ENCODE measurements at regions not wholly inside any gene's neighbourhood (a gene's known extent, or its start where the extent isn't known, plus 50 kb on each side); places are given as distances from the start of the nearest gene placed in this dataset.

- TF ChIP-seq CREB5 (CRISPR knock-in tag; IDR thresholded peaks at IDR 0.05; ENCODE audit: low read depth) (no peak), SNAI2 (CRISPR knock-in tag; IDR thresholded peaks at IDR 0.05) (no peak), TCF4 (CRISPR knock-in tag; IDR thresholded peaks at IDR 0.05; ENCODE audit: borderline replicate concordance) (no peak), PPARA (CRISPR knock-in tag; IDR thresholded peaks at IDR 0.05; ENCODE audit: borderline replicate concordance) (no peak), ZFP30 (CRISPR knock-in tag; IDR thresholded peaks at IDR 0.05) (no peak), ESRRG (CRISPR knock-in tag; IDR thresholded peaks at IDR 0.05) (no peak), GLIS3 (CRISPR knock-in tag; IDR thresholded peaks at IDR 0.05) (no peak), ZNF565 (CRISPR knock-in tag; conservative IDR thresholded peaks at IDR 0.05; ENCODE audit: low read depth) (no peak), TSHZ2 (CRISPR knock-in tag; IDR thresholded peaks at IDR 0.05) (no peak), POU6F1 (CRISPR knock-in tag; IDR thresholded peaks at IDR 0.05; ENCODE audit: borderline replicate concordance, low read depth) (no peak), OSR1 (CRISPR knock-in tag; IDR thresholded peaks at IDR 0.05) (no peak), ZNF70 (CRISPR knock-in tag; IDR thresholded peaks at IDR 0.05) (no peak), CSRNP3 (CRISPR knock-in tag; IDR thresholded peaks at IDR 0.05) (no peak), TOX (CRISPR knock-in tag; IDR thresholded peaks at IDR 0.05; ENCODE audit: borderline replicate concordance) (no peak), BACH2 (CRISPR knock-in tag; IDR thresholded peaks at IDR 0.05; ENCODE audit: borderline replicate concordance) (no peak), CSDC2 (CRISPR knock-in tag; IDR thresholded peaks at IDR 0.05) (no peak), RARB (CRISPR knock-in tag; IDR thresholded peaks at IDR 0.05) (no peak), ZC3H10 (CRISPR knock-in tag; IDR thresholded peaks at IDR 0.05) (no peak), ARNTL (CRISPR knock-in tag; IDR thresholded peaks at IDR 0.05; ENCODE audit: borderline replicate concordance, low read depth) (no peak)
- ATAC-seq = no peak
These were observed 106.4 kb upstream of the MAGI3 start for GRCh38 chr1:113283914-113284313.

- TF ChIP-seq CREB5 (CRISPR knock-in tag; IDR thresholded peaks at IDR 0.05; ENCODE audit: low read depth) = no peak
- no peak for TF ChIP-seq CSDC2 (CRISPR knock-in tag; IDR thresholded peaks at IDR 0.05)
- TF ChIP-seq ZFP3 (CRISPR knock-in tag; IDR thresholded peaks at IDR 0.05) = no peak
- no peak for TF ChIP-seq ISL1 (CRISPR knock-in tag; IDR thresholded peaks at IDR 0.05)
- TF ChIP-seq OSR1 (CRISPR knock-in tag; IDR thresholded peaks at IDR 0.05) = no peak
- TF ChIP-seq ARNTL (CRISPR knock-in tag; IDR thresholded peaks at IDR 0.05; ENCODE audit: borderline replicate concordance, low read depth) = no peak
- no peak for TF ChIP-seq CSRNP3 (CRISPR knock-in tag; IDR thresholded peaks at IDR 0.05)
- ATAC-seq = no peak
These were observed 104.2 kb upstream of the MAGI3 start for GRCh38 chr1:113286156-113286555.

Data from SK-N-SH treated with all-trans-retinoic acid at 6 μM for 48 hours (cell line).